Lower leg skin (tissue), 3 donors: ENCODE measurements at regions not wholly inside any gene's neighbourhood (a gene's known extent, or its start where the extent isn't known, plus 50 kb on each side); places are given as distances from the start of the nearest gene placed in this dataset.

Experiments
- POLR2A ChIP-seq, 2 donors: fragments of 450-650 bp; IDR thresholded peaks; one replicate each; pipeline ENCODE4 v1.6.1; 2016 to 2017; ENCODE audit warnings: antibody characterized with exemption in 2 of 2, mild to moderate bottlenecking in 1 of 2, moderate library complexity in 1 of 2
- TF ChIP-seq, protein P1 (sequence below), 3 donors: fragments of 450-650 bp; IDR thresholded peaks; one replicate each; pipeline ENCODE4 v1.5.1; 2016; ENCODE audit warnings: antibody characterized with exemption in 3 of 3, mild to moderate bottlenecking in 3 of 3, moderate library complexity in 2 of 3

DNA sequence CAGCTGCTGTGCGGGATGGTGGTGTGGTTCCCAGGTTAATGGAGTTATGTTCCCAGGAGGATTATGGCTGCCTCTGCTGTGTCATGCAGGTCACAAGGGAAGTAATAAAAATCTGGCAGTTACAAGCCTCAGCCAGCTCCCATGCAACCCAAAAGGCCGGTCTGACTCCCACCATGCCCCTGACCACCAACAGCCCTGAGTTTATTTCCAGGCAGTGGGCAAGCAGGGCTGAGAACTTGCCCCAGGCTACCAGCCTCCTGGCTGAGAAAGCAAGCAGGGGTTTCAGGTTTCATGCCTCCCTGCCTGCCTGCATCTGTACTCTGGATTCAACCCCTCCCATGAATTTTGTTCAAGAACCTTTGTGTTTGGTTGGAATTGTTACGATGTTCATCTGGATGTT, 732.7 kb upstream of the POU3F4 start:
- TF ChIP-seq, protein P1, sequence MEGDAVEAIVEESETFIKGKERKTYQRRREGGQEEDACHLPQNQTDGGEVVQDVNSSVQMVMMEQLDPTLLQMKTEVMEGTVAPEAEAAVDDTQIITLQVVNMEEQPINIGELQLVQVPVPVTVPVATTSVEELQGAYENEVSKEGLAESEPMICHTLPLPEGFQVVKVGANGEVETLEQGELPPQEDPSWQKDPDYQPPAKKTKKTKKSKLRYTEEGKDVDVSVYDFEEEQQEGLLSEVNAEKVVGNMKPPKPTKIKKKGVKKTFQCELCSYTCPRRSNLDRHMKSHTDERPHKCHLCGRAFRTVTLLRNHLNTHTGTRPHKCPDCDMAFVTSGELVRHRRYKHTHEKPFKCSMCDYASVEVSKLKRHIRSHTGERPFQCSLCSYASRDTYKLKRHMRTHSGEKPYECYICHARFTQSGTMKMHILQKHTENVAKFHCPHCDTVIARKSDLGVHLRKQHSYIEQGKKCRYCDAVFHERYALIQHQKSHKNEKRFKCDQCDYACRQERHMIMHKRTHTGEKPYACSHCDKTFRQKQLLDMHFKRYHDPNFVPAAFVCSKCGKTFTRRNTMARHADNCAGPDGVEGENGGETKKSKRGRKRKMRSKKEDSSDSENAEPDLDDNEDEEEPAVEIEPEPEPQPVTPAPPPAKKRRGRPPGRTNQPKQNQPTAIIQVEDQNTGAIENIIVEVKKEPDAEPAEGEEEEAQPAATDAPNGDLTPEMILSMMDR (IDR thresholded peaks at IDR 0.05) = no peak
- TF ChIP-seq POLR2A (IDR thresholded peaks at IDR 0.05) = no peak
